SJSA1 (cell line): ENCODE measurements at regions not wholly inside any gene's neighbourhood (a gene's known extent, or its start where the extent isn't known, plus 50 kb on each side); places are given as distances from the start of the nearest gene placed in this dataset.
"Not testable (repeated sequence)": the region's sequence is repeated elsewhere in the genome, so short reads cannot be mapped to it uniquely, and the experiment has no call there.

ENCODE experiments used
- DNase-seq, 2 experiments: peaks; one replicate each; pipeline ENCODE4 v3.0.0-alpha.2; 2015 to 2020; ENCODE audit warnings: low spot score in 2 of 2, low read depth in 1 of 2
- H3K27ac ChIP-seq: fragments of 250-450 bp; sonication (Bioruptor Pico); 2 replicates; pipeline ENCODE4 v1.5.1; 2020; ENCODE audit warnings: mild to moderate bottlenecking, moderate library complexity
- H3K27me3 ChIP-seq: fragments of 250-450 bp; sonication (Bioruptor Pico); replicated peaks from 2 replicates; pipeline ENCODE4 v1.5.1; 2020; ENCODE audit warnings: mild to moderate bottlenecking, moderate library complexity
- H3K36me3 ChIP-seq: fragments of 250-450 bp; sonication (Bioruptor Pico); 2 replicates; pipeline ENCODE4 v1.5.1; 2020; ENCODE audit warnings: mild to moderate bottlenecking
- H3K4me1 ChIP-seq: fragments of 250-450 bp; sonication (Bioruptor Pico); replicated peaks from 2 replicates; pipeline ENCODE4 v1.6.1; 2021; ENCODE audit warnings: mild to moderate bottlenecking
- H3K4me3 ChIP-seq: fragments of 250-450 bp; sonication (Bioruptor Pico); 2 replicates; pipeline ENCODE4 v1.5.1; 2020; ENCODE audit warnings: mild to moderate bottlenecking
- H3K9me3 ChIP-seq: fragments of 250-450 bp; sonication (Bioruptor Pico); replicated peaks from 2 replicates; pipeline ENCODE4 v1.5.1; 2020; ENCODE audit warnings: mild to moderate bottlenecking

GRCh38 chr7:13724191-13724976, 265.1 kb downstream of the ETV1 start:
- DNase-seq, result no peak
- no peak overlapping the region for H3K4me3 ChIP-seq
- no peak overlapping the region for H3K27ac ChIP-seq
- no peaks in the 10 kb centered on the region for H3K27me3 ChIP-seq
- no peaks in the 10 kb centered on the region for H3K9me3 ChIP-seq
- H3K4me1 ChIP-seq, result no peaks in the 10 kb centered on the region
- H3K36me3 ChIP-seq, result no peaks in the 10 kb centered on the region

DNA sequence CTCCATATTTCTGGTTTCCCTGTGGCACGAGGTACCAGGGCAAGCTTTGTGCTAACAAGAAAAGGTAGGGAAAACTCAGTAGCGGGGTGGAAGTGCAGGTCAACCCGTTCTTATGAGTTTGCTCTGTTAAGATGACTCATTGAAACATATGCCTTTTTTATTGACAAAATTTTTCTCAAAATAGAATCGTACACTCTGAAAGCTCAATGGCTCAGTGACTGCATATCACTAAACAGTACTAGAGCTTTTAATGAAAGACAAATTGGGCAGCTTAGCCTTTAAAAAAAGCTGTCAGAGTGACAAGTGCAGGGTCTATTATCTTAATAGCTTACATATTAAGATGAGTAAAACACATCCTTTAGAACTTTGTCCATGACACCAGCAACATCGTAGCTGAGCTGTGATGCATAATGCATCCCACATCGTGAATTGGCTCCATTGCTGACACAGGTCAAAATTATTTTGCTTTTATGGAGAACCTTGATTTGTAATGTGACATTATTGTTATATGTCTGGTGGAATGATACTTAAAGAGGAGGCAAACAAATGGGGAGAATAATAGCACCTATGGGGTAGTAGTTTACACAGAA, 264.4 kb downstream of the ETV1 start:
- Histone ChIP-seq H3K4me1 (no peaks in the 10 kb centered on the region), H3K9me3 (no peaks in the 10 kb centered on the region), H3K27ac (no peak overlapping the region), H3K27me3 (no peaks in the 10 kb centered on the region), H3K4me3 (no peak overlapping the region), H3K36me3 (no peaks in the 10 kb centered on the region)
- no peak for DNase-seq

- Histone ChIP-seq H3K4me1 (no peaks in the 10 kb centered on the region), H3K9me3 (no peaks in the 10 kb centered on the region), H3K27ac (no peak overlapping the region), H3K27me3 (no peaks in the 10 kb centered on the region), H3K36me3 (no peaks in the 10 kb centered on the region), H3K4me3 (no peak overlapping the region)
- no peak for DNase-seq
Observed at GRCh38 chr7:13725591-13725990, 263.9 kb downstream of the ETV1 start.

DNA sequence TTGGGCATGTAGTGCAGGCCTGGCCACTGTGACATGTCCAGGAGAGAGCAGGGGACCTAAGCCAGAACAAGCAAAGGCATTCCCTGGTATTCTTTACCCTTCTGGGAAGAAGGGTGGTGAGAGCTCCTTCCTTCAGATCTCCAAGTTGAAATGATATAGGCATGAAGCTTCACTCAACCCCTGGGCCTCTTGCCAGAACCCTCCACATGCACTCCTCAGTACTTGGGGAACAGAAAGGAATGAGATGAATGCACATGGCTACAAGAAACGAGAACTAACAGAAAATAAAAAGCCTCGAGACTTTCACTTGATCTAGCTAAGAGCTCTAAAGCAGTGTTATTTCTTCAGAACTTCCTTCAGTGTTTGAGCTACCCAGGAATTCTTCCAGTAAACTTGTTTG, 262.2 kb downstream of the ETV1 start:
- Histone ChIP-seq H3K4me1 (no peaks in the 10 kb centered on the region), H3K27ac (no peak overlapping the region), H3K36me3 (no peaks in the 10 kb centered on the region), H3K9me3 (no peaks in the 10 kb centered on the region), H3K27me3 (no peaks in the 10 kb centered on the region), H3K4me3 (no peak overlapping the region)
- DNase-seq, result no peak

- Histone ChIP-seq H3K4me1 (no peaks in the 10 kb centered on the region), H3K9me3 (no peaks in the 10 kb centered on the region), H3K4me3 (no peak overlapping the region), H3K27ac (no peak overlapping the region), H3K36me3 (no peaks in the 10 kb centered on the region), H3K27me3 (no peaks in the 10 kb centered on the region)
- DNase-seq, result no peak
Observed at GRCh38 chr7:13727751-13728150, 261.7 kb downstream of the ETV1 start.

DNA sequence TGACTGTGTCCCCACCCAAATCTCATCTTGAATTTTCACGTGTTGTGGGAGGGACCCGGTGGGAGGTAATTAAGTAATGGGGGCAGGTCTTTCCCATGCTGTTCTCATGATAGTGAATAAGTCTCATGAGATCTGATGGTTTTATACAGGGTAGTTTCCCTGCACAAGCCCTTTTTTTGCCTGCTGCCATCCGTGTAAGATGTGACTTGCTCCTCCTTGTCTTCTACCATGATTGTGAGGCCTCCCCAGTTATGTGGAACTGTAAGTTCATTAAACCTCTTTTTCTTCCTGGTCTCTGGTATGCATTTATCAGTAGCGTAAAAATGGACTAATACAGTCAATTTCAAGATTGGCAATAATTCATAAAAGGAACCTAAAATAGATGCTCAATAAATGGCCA, 261.0 kb downstream of the ETV1 start:
- H3K4me3 ChIP-seq, H3K27me3 ChIP-seq, H3K4me1 ChIP-seq, DNase-seq, H3K27ac ChIP-seq, H3K36me3 ChIP-seq, H3K9me3 ChIP-seq: not testable (repeated sequence)

- Histone ChIP-seq H3K36me3 (no peaks in the 10 kb centered on the region), H3K27ac (no peak overlapping the region), H3K4me3 (no peak overlapping the region), H3K9me3 (no peaks in the 10 kb centered on the region), H3K4me1 (no peaks in the 10 kb centered on the region), H3K27me3 (no peaks in the 10 kb centered on the region)
- no peak for DNase-seq
Observed at GRCh38 chr7:13731643-13732042, 257.8 kb downstream of the ETV1 start.

DNA sequence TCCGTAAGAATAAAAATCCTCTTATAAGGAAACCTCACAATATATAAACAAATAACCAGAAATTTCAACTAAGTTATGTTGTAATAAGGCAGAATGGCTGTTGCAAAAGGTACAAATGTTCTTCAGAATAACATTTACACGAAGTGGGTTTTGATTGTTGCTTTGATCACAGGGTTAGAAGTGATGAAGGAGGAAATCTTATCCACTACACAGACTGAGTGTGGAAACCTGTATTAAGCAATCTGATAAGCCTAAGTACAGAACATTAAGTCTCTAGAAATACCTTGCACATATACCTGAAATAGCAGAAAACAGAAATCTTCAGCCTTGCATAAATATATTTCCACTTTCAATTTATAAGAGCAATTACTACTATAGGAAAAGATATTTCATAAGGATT, 251.9 kb downstream of the ETV1 start:
- Histone ChIP-seq H3K4me3 (no peak overlapping the region), H3K4me1 (peaks cover 3% of the 10 kb centered on the region; the same call in 1 of the 2 replicates), H3K27me3 (no peaks in the 10 kb centered on the region), H3K36me3 (no peaks in the 10 kb centered on the region), H3K9me3 (no peaks in the 10 kb centered on the region), H3K27ac (no peak overlapping the region)
- no peak for DNase-seq

- DNase-seq, result peak in 1 of 2 experiments; percentile 8
- Histone ChIP-seq H3K4me3 (no peak overlapping the region), H3K36me3 (no peaks in the 10 kb centered on the region), H3K4me1 (peaks cover 4% of the 10 kb centered on the region), H3K9me3 (no peaks in the 10 kb centered on the region), H3K27ac (no peak overlapping the region), H3K27me3 (no peaks in the 10 kb centered on the region)
Observed at GRCh38 chr7:13742126-13742525, 247.3 kb downstream of the ETV1 start.

DNA sequence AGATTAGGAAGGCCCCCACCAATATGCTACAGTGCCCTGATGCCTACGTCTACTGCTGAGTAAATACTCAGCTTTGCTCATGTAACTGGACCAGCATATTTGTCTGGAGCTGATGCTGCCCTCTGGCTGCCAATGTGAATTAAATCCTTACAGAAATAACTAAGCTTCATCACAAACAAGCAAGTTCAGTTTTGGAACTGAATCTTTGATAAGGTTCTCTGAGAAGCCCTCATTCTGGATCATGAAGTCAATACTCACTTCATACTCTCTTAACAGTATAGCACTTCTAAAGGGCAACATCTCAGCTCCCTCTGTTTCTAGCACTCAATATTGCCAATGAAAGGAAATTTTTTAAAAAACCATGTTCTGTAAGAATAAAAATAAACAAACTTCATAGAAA, 246.7 kb downstream of the ETV1 start:
- H3K4me1 ChIP-seq, result peaks cover 4% of the 10 kb centered on the region
- no peak overlapping the region for H3K4me3 ChIP-seq
- no peak overlapping the region for H3K27ac ChIP-seq
- no peaks in the 10 kb centered on the region for H3K9me3 ChIP-seq
- H3K36me3 ChIP-seq, result no peaks in the 10 kb centered on the region
- peak in 1 of 2 experiments; percentile 4 for DNase-seq
- H3K27me3 ChIP-seq, result no peaks in the 10 kb centered on the region

DNA sequence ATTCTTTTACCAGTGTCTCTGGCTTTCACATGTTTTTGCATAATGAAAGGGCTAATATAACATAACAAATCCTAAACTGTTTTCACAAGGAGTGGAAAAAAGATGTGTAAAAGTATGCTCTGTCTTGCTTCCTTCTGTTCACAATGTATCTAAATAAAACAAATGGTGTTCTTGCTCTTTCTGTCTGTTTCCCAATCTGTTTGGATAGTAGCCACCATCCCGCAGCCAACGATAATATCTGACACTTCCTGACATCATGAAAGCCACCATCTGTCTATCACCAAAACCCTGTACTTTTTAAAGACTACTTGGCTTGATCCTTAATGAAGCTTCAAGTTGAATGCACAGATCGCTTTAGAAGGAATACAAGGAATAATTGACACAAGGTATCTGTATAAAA, 246.2 kb downstream of the ETV1 start:
- H3K4me3 ChIP-seq, result no peak overlapping the region
- no peak for DNase-seq
- no peaks in the 10 kb centered on the region for H3K9me3 ChIP-seq
- peaks cover 4% of the 10 kb centered on the region for H3K4me1 ChIP-seq
- no peaks in the 10 kb centered on the region for H3K36me3 ChIP-seq
- no peaks in the 10 kb centered on the region for H3K27me3 ChIP-seq
- no peak overlapping the region for H3K27ac ChIP-seq

GRCh38 chr7:13745530-13745929, 243.9 kb downstream of the ETV1 start:
- Histone ChIP-seq H3K9me3 (no peaks in the 10 kb centered on the region), H3K27me3 (no peaks in the 10 kb centered on the region), H3K4me1 (peaks cover 4% of the 10 kb centered on the region), H3K4me3 (no peak overlapping the region), H3K36me3 (no peaks in the 10 kb centered on the region), H3K27ac (no peak overlapping the region)
- no peak for DNase-seq

- no peak overlapping the region for H3K27ac ChIP-seq
Observed at GRCh38 chr7:13748998-13749397, 240.5 kb downstream of the ETV1 start.

DNA sequence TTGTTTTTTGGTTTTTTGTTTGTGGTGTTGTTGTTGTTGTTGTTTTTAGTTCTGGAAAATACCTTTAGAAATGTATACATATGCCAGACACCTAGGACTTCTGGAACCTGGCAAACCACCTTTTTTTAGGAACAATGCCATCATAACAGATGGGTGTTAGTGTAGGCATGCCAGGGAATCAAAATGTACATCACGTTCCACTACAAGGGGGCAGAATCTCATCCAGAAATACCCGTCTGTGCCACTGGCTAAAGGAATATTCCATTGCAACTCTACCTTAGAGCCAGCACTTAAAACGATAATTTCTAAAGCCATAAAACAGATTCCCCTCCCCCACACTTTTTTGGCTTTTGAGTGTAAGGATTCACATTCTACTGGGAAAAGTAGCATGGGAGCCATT, 239.8 kb downstream of the ETV1 start:
- Histone ChIP-seq H3K27ac (no peak overlapping the region), H3K9me3 (no peaks in the 10 kb centered on the region), H3K4me3 (no peak overlapping the region), H3K36me3 (no peaks in the 10 kb centered on the region), H3K27me3 (no peaks in the 10 kb centered on the region), H3K4me1 (no peaks in the 10 kb centered on the region)
- DNase-seq, result no peak

More at GRCh38 chr7:13748998-13749397, 240.5 kb downstream of the ETV1 start:
- Histone ChIP-seq H3K36me3 (no peaks in the 10 kb centered on the region), H3K4me1 (no peaks in the 10 kb centered on the region), H3K27me3 (no peaks in the 10 kb centered on the region), H3K9me3 (no peaks in the 10 kb centered on the region), H3K4me3 (no peak overlapping the region)
- no peak for DNase-seq
